NCI-H1417 (cell line): ENCODE measurements at regions not wholly inside any gene's neighbourhood (a gene's known extent, or its start where the extent isn't known, plus 50 kb on each side); places are given as distances from the start of the nearest gene placed in this dataset.

Experiments
- DNase-seq, 3 experiments: peaks; one replicate each; lab custom pipeline; 2025; lab: John Stamatoyannopoulos, UW

- DNase-seq: no peak
Observed at GRCh38 chr12:131378176-131378842, 332.6 kb upstream of the SFSWAP start.

- DNase-seq: no peak
Observed at GRCh38 chr12:131378861-131379665, 331.8 kb upstream of the SFSWAP start.

- peak in 1 of 3 experiments; percentile 17 for DNase-seq
Observed at GRCh38 chr12:131379738-131380137, 331.2 kb upstream of the SFSWAP start.

GRCh38 chr12:131380220-131380964, 330.5 kb upstream of the SFSWAP start:
- no peak for DNase-seq

GRCh38 chr12:131380965-131381705, 329.8 kb upstream of the SFSWAP start:
- no peak for DNase-seq

- DNase-seq: no peak
Observed at GRCh38 chr12:131381716-131382430, 329.0 kb upstream of the SFSWAP start.

- DNase-seq: no peak
Observed at GRCh38 chr12:131383291-131383690, 327.6 kb upstream of the SFSWAP start.

GRCh38 chr12:131383741-131384543, 326.9 kb upstream of the SFSWAP start:
- DNase-seq: no peak

GRCh38 chr12:131384544-131384855, 326.4 kb upstream of the SFSWAP start:
- DNase-seq: no peak

GRCh38 chr12:131385313-131386166, 325.4 kb upstream of the SFSWAP start:
- DNase-seq: no peak

GRCh38 chr12:131386167-131386521, 324.7 kb upstream of the SFSWAP start:
- no peak for DNase-seq

GRCh38 chr12:131386781-131387180, 324.1 kb upstream of the SFSWAP start:
- no peak for DNase-seq

GRCh38 chr12:131387281-131388163, 323.4 kb upstream of the SFSWAP start:
- DNase-seq: peak in 1 of 3 experiments; percentile 18

GRCh38 chr12:131388164-131389053, 322.5 kb upstream of the SFSWAP start:
- peak in 1 of 3 experiments; percentile 56 for DNase-seq

- DNase-seq: no peak
Observed at GRCh38 chr12:131389054-131390013, 321.6 kb upstream of the SFSWAP start.
